A549 (cell line): ENCODE measurements at regions not wholly inside any gene's neighbourhood (a gene's known extent, or its start where the extent isn't known, plus 50 kb on each side); places are given as distances from the start of the nearest gene placed in this dataset.

Experiments used
- ATAC-seq, 2 experiments: fragments of 200-7000 bp in 1 of 2; fragments of >200 bp in 1 of 2; cut with Nextera tagmentation in 1 of 2; cut with Tn5 transposase in 1 of 2; 3 replicates each; pipeline versions ENCODE4 v1.8.0 to v1.9.1; 2018 to 2020; ENCODE audit warnings: mild to moderate bottlenecking in 1 of 2, moderate library complexity in 1 of 2
- CTCF ChIA-PET: fragments of 300-600 bp; sonication (Branson Sonifier 250); formaldehyde crosslinking; extraction: SDS; loops from one replicate; lab custom pipeline; 2021; ENCODE audit warnings: antibody characterized with exemption, inconsistent platforms; lab: Yijun Ruan, JAX
- POLR2A ChIA-PET: fragments of 350-600 bp; formaldehyde crosslinking; extraction: SDS; loops from one replicate; lab custom pipeline; 2021; ENCODE audit warnings: antibody characterized with exemption, inconsistent platforms; lab: Yijun Ruan, JAX
- DNase-seq, 2 experiments: peaks; one replicate each; pipeline versions ENCODE4 v3.0.0 to v3.0.0-alpha.2; 2011 to 2016; ENCODE audit warnings: low read depth in 1 of 2, low spot score in 1 of 2
- FAIRE-seq: peaks from 2 replicates; lab custom pipeline; 2011; peaks lifted over from hg19 to GRCh38; lab: Jason Lieb, UNC
- H3K27ac ChIP-seq, 2 experiments: fragments of >200 bp; sonication (Bioruptor Twin); formaldehyde crosslinking; 3 replicates each; pipeline ENCODE4 v1.5.1; 2016 to 2017
- H3K4me1 ChIP-seq: fragments of >200 bp; sonication (Bioruptor Twin); formaldehyde crosslinking; 3 replicates; pipeline ENCODE4 v1.6.1; 2016
- H3K4me2 ChIP-seq: fragments of >200 bp; sonication (Bioruptor Twin); formaldehyde crosslinking; 3 replicates; pipeline ENCODE4 v1.6.1; 2016
- H3K4me3 ChIP-seq: fragments of >200 bp; sonication (Bioruptor Twin); formaldehyde crosslinking; 3 replicates; pipeline ENCODE4 v1.5.1; 2016
- H3K9me3 ChIP-seq: fragments of >200 bp; sonication (Bioruptor Twin); formaldehyde crosslinking; 3 replicates; pipeline ENCODE4 v1.6.1; 2016
- BHLHE40 ChIP-seq: IDR thresholded peaks from 2 replicates; pipeline ENCODE4 v1.6.1; 2012; ENCODE audit warnings: low read depth, low read length, inconsistent platforms
- CBX8 ChIP-seq: fragments of 200-600 bp; sonication (generic); IDR thresholded peaks from 2 replicates; pipeline ENCODE4 v1.6.1; 2016
- CEBPB ChIP-seq, 2 experiments: fragments of >200 bp in 1 of 2; sonication (Bioruptor Twin) in 1 of 2; formaldehyde crosslinking in 1 of 2; IDR thresholded peaks; 2 replicates each; pipeline ENCODE4 v1.6.1; 2012 to 2016
- CHD2 ChIP-seq: fragments of 150-350 bp; IDR thresholded peaks from 2 replicates; pipeline ENCODE4 v1.6.1; 2014; ENCODE audit warnings: low read length; ENCODE audit not compliant: partially characterized antibody
- CHD4 ChIP-seq: fragments of 200-600 bp; sonication (generic); IDR thresholded peaks from 2 replicates; pipeline ENCODE4 v1.6.1; 2016; ENCODE audit warnings: antibody characterized with exemption, mild to moderate bottlenecking, borderline replicate concordance
- E2F6 ChIP-seq: IDR thresholded peaks from 2 replicates; pipeline ENCODE4 v1.6.1; 2012; ENCODE audit warnings: low read depth, borderline replicate concordance
- FOSL2 ChIP-seq, 2 experiments: fragments of 450-650 bp in 1 of 2; fragments of >200 bp in 1 of 2; sonication (Bioruptor Twin) in 1 of 2; formaldehyde crosslinking; IDR thresholded peaks; 2 replicates each; pipeline versions ENCODE4 v1.5.0 to v1.6.1; 2016 to 2020; ENCODE audit warnings: mild to moderate bottlenecking in 1 of 2, moderate library complexity in 1 of 2
- GATA3 ChIP-seq: IDR thresholded peaks from 2 replicates; pipeline ENCODE4 v1.6.1; 2012; ENCODE audit warnings: borderline replicate concordance
- HDAC2 ChIP-seq: fragments of 200-600 bp; sonication (generic); IDR thresholded peaks from 2 replicates; pipeline ENCODE4 v1.6.1; 2016
- HEYL ChIP-seq: fragments of 250-450 bp; sonication (Bioruptor Pico); IDR thresholded peaks from 2 replicates; pipeline ENCODE4 v1.8.0; 2021; ENCODE audit warnings: mild to moderate bottlenecking, moderate library complexity
- HMGXB4 ChIP-seq: fragments of 250-450 bp; sonication (Bioruptor Pico); IDR thresholded peaks from 2 replicates; pipeline ENCODE4 v1.5.0; 2021; ENCODE audit warnings: mild to moderate bottlenecking, moderate library complexity, borderline replicate concordance
- HOXB13 ChIP-seq: fragments of 250-450 bp; sonication (Bioruptor Pico); IDR thresholded peaks from 2 replicates; pipeline ENCODE4 v1.5.0; 2020; ENCODE audit warnings: low read depth, mild to moderate bottlenecking, moderate library complexity
- JUN ChIP-seq, 2 experiments: fragments of >200 bp; sonication (Bioruptor Twin); formaldehyde crosslinking; IDR thresholded peaks; 2 replicates in 1 of 2; 3 replicates in 1 of 2; pipeline ENCODE4 v1.6.1; 2016 to 2017
- MAFK ChIP-seq: fragments of 450-650 bp; IDR thresholded peaks from 2 replicates; pipeline ENCODE4 v1.6.1; 2014; ENCODE audit not compliant: partially characterized antibody
- MAX ChIP-seq: IDR thresholded peaks from 2 replicates; pipeline ENCODE4 v1.6.1; 2012
- NR3C1 ChIP-seq: fragments of >200 bp; sonication (Bioruptor Twin); formaldehyde crosslinking; IDR thresholded peaks from 3 replicates; pipeline ENCODE4 v1.6.1; 2017
- PHF8 ChIP-seq: fragments of 200-600 bp; sonication (generic); IDR thresholded peaks from 2 replicates; pipeline ENCODE4 v1.6.1; 2016; ENCODE audit warnings: low read depth, mild to moderate bottlenecking, antibody characterized with exemption, moderate library complexity, borderline replicate concordance
- POLR2A ChIP-seq: IDR thresholded peaks from 2 replicates; pipeline ENCODE4 v1.6.1; 2012; ENCODE audit warnings: mild to moderate bottlenecking, low read length
- RARB ChIP-seq: fragments of 250-450 bp; sonication (Bioruptor Pico); IDR thresholded peaks from 2 replicates; pipeline ENCODE4 v1.8.0; 2021; ENCODE audit warnings: mild to moderate bottlenecking, moderate library complexity
- RCOR1 ChIP-seq: fragments of 150-350 bp; IDR thresholded peaks from 2 replicates; pipeline ENCODE4 v1.6.1; 2014; ENCODE audit warnings: antibody characterized with exemption, low read length, low read depth
- RNF2 ChIP-seq: fragments of 200-600 bp; sonication (generic); IDR thresholded peaks from 2 replicates; pipeline ENCODE4 v1.6.1; 2016; ENCODE audit warnings: low read depth, mild to moderate bottlenecking, antibody characterized with exemption, moderate library complexity, borderline replicate concordance
- SREBF2 ChIP-seq: fragments of 450-650 bp; IDR thresholded peaks from 2 replicates; pipeline ENCODE4 v1.6.1; 2014; ENCODE audit warnings: mild to moderate bottlenecking, moderate library complexity
- TP53 ChIP-seq: fragments of 250-450 bp; sonication (Bioruptor Pico); IDR thresholded peaks from 2 replicates; pipeline ENCODE4 v1.5.0; 2021; ENCODE audit warnings: mild to moderate bottlenecking, moderate library complexity
- ZC3H11A ChIP-seq: fragments of 450-650 bp; IDR thresholded peaks from 2 replicates; pipeline ENCODE4 v1.6.1; 2014; ENCODE audit warnings: antibody characterized with exemption, mild to moderate bottlenecking
- ZFP36 ChIP-seq: fragments of 450-650 bp; IDR thresholded peaks from 2 replicates; pipeline ENCODE4 v1.6.1; 2014; ENCODE audit warnings: borderline replicate concordance; ENCODE audit not compliant: partially characterized antibody
- ZSCAN20 ChIP-seq: fragments of 250-450 bp; sonication (Bioruptor Pico); IDR thresholded peaks from 2 replicates; pipeline ENCODE4 v1.8.0; 2022; ENCODE audit warnings: mild to moderate bottlenecking, moderate library complexity
- WGBS: methylation state at CpG from one replicate; pipeline ENCODE4 v1.1.6; 2017; ENCODE audit errors: missing lambda C conversion rate; 5-methylcytosine and 5-hydroxymethylcytosine counted together
- TF ChIP-seq, protein P1 (sequence below): fragments of >200 bp; sonication (Bioruptor Twin); formaldehyde crosslinking; IDR thresholded peaks from 2 replicates; pipeline ENCODE4 v1.6.1; 2016
- TF ChIP-seq, protein P2 (sequence below): fragments of 150-350 bp; IDR thresholded peaks from 2 replicates; pipeline ENCODE4 v1.6.1; 2014; ENCODE audit warnings: low read depth, mild to moderate bottlenecking, low read length
- TF ChIP-seq, protein P3 (sequence below): fragments of 450-650 bp; IDR thresholded peaks from 2 replicates; pipeline ENCODE4 v1.6.1; 2014; ENCODE audit warnings: antibody characterized with exemption

DNA sequence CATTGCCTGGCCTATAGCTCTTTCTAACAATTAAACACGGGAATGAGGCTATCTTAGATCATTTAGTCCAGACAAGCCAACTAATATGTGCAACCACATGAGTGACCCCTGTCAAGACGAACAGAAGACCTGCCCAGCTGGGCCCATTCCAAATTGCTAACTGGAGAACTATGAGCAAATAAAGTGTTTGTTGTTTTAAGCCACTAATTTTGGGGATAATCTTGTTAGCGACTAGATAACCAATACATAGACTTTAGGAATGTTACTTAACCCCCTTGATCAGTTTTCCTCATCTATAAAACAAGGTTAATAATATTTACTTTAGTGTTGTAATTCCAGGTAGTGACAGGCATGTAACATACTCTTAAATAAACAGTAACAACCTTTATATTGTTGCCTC, 848.3 kb downstream of the METTL15 start:
- ChIA-PET CTCF (no interaction called here), POLR2A (no interaction called here)
- DNase-seq, result no peak
- H3K27ac ChIP-seq, result no peak overlapping the region
- H3K4me1 ChIP-seq, result no peaks in the 10 kb centered on the region
- no peaks in the 10 kb centered on the region for H3K9me3 ChIP-seq
- H3K4me3 ChIP-seq, result no peak overlapping the region
- ATAC-seq, result no peak
- no peak overlapping the region for H3K4me2 ChIP-seq
- WGBS, result 68% methylated on average over 3 of the region's 3 CpGs
- FAIRE-seq, result no peak
- no peak for TF ChIP-seq MAX
- no peak for TF ChIP-seq CEBPB (IDR thresholded peaks at IDR 0.05)
- no peak for TF ChIP-seq CBX8
- TF ChIP-seq RARB (CRISPR knock-in tag), result no peak
- TF ChIP-seq BHLHE40, result no peak
- no peak for TF ChIP-seq HMGXB4 (CRISPR knock-in tag)
- no peak for TF ChIP-seq E2F6
- TF ChIP-seq RNF2, result no peak
- no peak for TF ChIP-seq GATA3
- TF ChIP-seq, protein P1, sequence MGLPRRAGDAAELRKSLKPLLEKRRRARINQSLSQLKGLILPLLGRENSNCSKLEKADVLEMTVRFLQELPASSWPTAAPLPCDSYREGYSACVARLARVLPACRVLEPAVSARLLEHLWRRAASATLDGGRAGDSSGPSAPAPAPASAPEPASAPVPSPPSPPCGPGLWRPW, result no peak

- 96% methylated on average over 1 of the region's 1 CpG for WGBS
- CTCF ChIA-PET, result no interaction called here
- Histone ChIP-seq H3K27ac (no peak overlapping the region), H3K4me2 (no peak overlapping the region), H3K4me3 (no peak overlapping the region), H3K9me3 (no peaks in the 10 kb centered on the region), H3K4me1 (no peaks in the 10 kb centered on the region)
- TF ChIP-seq FOSL2 (IDR thresholded peaks at IDR 0.05), result no peak
- no peak for TF ChIP-seq FOSL2 (CRISPR knock-in tag; IDR thresholded peaks at IDR 0.05)
- no peak for TF ChIP-seq NR3C1
- TF ChIP-seq BHLHE40, result no peak
- TF ChIP-seq MAX, result no peak
- TF ChIP-seq JUN (IDR thresholded peaks at IDR 0.05), result no peak
- no peak for TF ChIP-seq POLR2A
- TF ChIP-seq RCOR1, result no peak
- no peak for TF ChIP-seq HDAC2
- FAIRE-seq (no peak), ATAC-seq (no peak), DNase-seq (no peak)
- POLR2A ChIA-PET, result no interaction called here
Measured at GRCh38 chr11:28951191-28951590, 843.0 kb downstream of the METTL15 start.

DNA sequence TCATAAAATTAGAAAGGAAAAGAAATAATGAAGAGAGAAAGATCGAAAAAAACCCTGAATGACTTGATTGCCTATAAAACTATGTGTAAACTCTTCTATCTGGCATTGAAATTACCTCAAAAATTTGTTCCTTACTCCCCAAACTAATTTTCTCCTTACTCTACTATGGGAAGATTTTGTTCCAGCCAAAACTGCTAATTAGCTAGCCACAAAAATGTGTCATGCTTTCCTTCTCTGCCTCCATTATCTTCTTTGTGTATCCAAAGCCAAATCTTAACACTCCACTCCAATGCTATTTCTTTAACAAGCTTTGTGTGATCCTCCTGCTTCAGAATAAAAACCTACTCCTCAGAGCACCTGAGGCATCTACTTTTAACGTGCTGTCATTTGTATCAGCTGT, 831.2 kb downstream of the METTL15 start:
- no peak for DNase-seq
- ChIA-PET POLR2A (no interaction called here), CTCF (interaction anchor here (0.7 kb wide), 1 partner anchor 30 kb away, joined by 3 read pairs; no protein-coding TSS in a partner anchor)
- ATAC-seq, result no peak
- peak; percentile 36 for FAIRE-seq
- H3K27ac ChIP-seq, result no peak overlapping the region
- H3K4me2 ChIP-seq, result no peak overlapping the region
- no peak overlapping the region for H3K4me3 ChIP-seq
- WGBS, result 57% methylated on average over 2 of the region's 2 CpGs
- no peaks in the 10 kb centered on the region for H3K4me1 ChIP-seq
- H3K9me3 ChIP-seq, result no peaks in the 10 kb centered on the region
- no peak for TF ChIP-seq TP53 (CRISPR knock-in tag)
- TF ChIP-seq POLR2A, result no peak
- TF ChIP-seq HEYL (CRISPR knock-in tag), result no peak
- no peak for TF ChIP-seq ZC3H11A
- TF ChIP-seq ZFP36, result no peak
- no peak for TF ChIP-seq CBX8
- no peak for TF ChIP-seq CHD4
- TF ChIP-seq MAFK, result no peak
- TF ChIP-seq CHD2, result no peak
- no peak for TF ChIP-seq JUN (IDR thresholded peaks at IDR 0.05)
- TF ChIP-seq MAX, result no peak
- no peak for TF ChIP-seq SREBF2
- TF ChIP-seq HDAC2, result no peak
- TF ChIP-seq PHF8, result no peak
- no peak for TF ChIP-seq HMGXB4 (CRISPR knock-in tag)
- TF ChIP-seq, protein P2, sequence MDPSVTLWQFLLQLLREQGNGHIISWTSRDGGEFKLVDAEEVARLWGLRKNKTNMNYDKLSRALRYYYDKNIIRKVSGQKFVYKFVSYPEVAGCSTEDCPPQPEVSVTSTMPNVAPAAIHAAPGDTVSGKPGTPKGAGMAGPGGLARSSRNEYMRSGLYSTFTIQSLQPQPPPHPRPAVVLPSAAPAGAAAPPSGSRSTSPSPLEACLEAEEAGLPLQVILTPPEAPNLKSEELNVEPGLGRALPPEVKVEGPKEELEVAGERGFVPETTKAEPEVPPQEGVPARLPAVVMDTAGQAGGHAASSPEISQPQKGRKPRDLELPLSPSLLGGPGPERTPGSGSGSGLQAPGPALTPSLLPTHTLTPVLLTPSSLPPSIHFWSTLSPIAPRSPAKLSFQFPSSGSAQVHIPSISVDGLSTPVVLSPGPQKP, result no peak
- no peak for TF ChIP-seq ZSCAN20 (CRISPR knock-in tag)
- TF ChIP-seq, protein P3, sequence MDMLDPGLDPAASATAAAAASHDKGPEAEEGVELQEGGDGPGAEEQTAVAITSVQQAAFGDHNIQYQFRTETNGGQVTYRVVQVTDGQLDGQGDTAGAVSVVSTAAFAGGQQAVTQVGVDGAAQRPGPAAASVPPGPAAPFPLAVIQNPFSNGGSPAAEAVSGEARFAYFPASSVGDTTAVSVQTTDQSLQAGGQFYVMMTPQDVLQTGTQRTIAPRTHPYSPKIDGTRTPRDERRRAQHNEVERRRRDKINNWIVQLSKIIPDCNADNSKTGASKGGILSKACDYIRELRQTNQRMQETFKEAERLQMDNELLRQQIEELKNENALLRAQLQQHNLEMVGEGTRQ, result no peak
- TF ChIP-seq HOXB13 (CRISPR knock-in tag), result no peak
